Activated naive CD8-positive, alpha-beta T cell (primary cell): ENCODE measurements at regions not wholly inside any gene's neighbourhood (a gene's known extent, or its start where the extent isn't known, plus 50 kb on each side); places are given as distances from the start of the nearest gene placed in this dataset.

Source experiments
- H3K27ac Mint-ChIP-seq: one replicate; pipeline ENCODE4 v1.8.0; 2021; ENCODE audit warnings: mixed read lengths
- H3K27me3 Mint-ChIP-seq: one replicate; pipeline ENCODE4 v1.8.0; 2021; ENCODE audit warnings: mixed read lengths
- H3K36me3 Mint-ChIP-seq: one replicate; pipeline ENCODE4 v1.8.0; 2021; ENCODE audit warnings: mixed read lengths
- H3K4me1 Mint-ChIP-seq: one replicate; pipeline ENCODE4 v1.8.0; 2021; ENCODE audit warnings: low read depth, mixed read lengths
- H3K4me3 Mint-ChIP-seq: one replicate; pipeline ENCODE4 v1.8.0; 2021; ENCODE audit warnings: mild to moderate bottlenecking, mixed read lengths
- H3K9me3 Mint-ChIP-seq: one replicate; pipeline ENCODE4 v1.8.0; 2021; ENCODE audit warnings: low read depth, mixed read lengths

DNA sequence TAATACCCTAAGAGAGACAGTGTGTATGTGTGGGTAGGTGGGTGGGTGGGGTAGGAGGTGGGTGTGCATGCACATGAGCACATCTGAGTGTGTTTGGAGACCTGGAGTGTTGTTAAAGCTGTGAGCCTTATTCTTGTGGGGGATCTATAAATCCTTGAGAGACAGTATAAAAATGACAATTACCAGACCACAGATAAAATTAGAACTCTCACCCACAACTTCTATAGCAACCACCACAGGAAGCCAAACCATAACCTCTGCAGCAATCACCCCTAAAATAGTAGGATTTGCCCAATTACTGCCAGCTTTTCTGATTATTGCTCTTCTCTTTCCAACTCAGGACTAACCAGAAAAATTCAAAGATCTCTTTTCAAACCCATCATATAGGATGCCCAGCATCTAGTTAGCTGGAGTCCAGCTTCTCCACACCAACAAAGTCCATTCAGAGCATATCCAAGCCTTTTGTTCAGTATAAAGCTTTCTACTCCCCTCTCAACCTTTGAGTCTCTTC, 93.4 kb upstream of the SLITRK1 start:
- Mint-ChIP-seq H3K36me3 (no peaks in the 10 kb centered on the region), H3K4me3 (no peak overlapping the region), H3K4me1 (peaks cover 7% of the 10 kb centered on the region), H3K27me3 (no peaks in the 10 kb centered on the region), H3K27ac (no peak overlapping the region), H3K9me3 (no peaks in the 10 kb centered on the region)

GRCh38 chr13:83958531-83958930, 76.3 kb upstream of the SLITRK1 start:
- Mint-ChIP-seq H3K27ac (no peak overlapping the region), H3K9me3 (no peaks in the 10 kb centered on the region), H3K4me3 (no peak overlapping the region), H3K4me1 (no peaks in the 10 kb centered on the region), H3K36me3 (no peaks in the 10 kb centered on the region), H3K27me3 (no peaks in the 10 kb centered on the region)

- no peaks in the 10 kb centered on the region for H3K36me3 Mint-ChIP-seq
- H3K27ac Mint-ChIP-seq = no peak overlapping the region
- no peaks in the 10 kb centered on the region for H3K9me3 Mint-ChIP-seq
- no peak overlapping the region for H3K4me3 Mint-ChIP-seq
- H3K4me1 Mint-ChIP-seq = no peaks in the 10 kb centered on the region
- H3K27me3 Mint-ChIP-seq = no peaks in the 10 kb centered on the region
Observed at GRCh38 chr13:83955011-83955410, 72.7 kb upstream of the SLITRK1 start.

DNA sequence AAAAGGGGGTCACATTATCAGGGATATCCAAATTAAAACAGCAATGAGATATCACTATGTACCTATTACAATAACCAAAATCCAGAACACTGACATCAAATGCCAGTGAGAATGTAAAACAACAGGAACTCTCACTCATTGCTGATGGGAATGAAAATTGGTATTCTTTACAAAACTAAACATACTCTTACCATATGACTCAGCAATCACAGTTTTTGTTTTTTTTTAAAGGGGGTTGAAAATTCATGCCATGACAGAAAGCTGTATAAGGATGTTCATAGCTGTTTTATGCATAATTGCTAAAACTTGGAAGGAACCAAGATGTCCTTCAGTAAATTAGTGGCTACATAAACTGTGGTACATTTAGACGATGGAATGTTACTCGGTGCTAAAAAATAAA, 71.6 kb upstream of the SLITRK1 start:
- Mint-ChIP-seq H3K36me3 (no peaks in the 10 kb centered on the region), H3K4me3 (no peak overlapping the region), H3K27me3 (no peaks in the 10 kb centered on the region), H3K9me3 (no peaks in the 10 kb centered on the region), H3K27ac (no peak overlapping the region), H3K4me1 (no peaks in the 10 kb centered on the region)

DNA sequence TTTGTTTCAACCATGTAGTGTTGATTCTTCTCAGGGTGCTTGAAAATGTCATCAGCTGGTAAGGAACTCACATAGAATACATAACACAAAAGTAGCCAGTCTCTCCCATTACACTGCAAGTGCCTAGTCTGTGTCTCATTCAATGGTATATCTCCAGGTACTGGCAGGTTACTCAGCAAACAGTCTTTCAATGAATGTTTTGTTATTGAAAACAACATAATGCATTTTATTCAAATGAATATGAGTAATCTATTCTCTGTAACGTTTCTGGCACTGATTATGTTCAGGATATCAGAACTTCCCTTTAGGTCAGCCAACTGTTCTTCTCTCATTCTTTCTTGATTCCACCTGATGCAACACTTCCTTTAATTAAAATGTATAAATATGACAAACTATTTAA, 68.0 kb upstream of the SLITRK1 start:
- Mint-ChIP-seq H3K36me3 (no peaks in the 10 kb centered on the region), H3K4me3 (no peak overlapping the region), H3K27me3 (no peaks in the 10 kb centered on the region), H3K4me1 (no peaks in the 10 kb centered on the region), H3K27ac (no peak overlapping the region), H3K9me3 (no peaks in the 10 kb centered on the region)

DNA sequence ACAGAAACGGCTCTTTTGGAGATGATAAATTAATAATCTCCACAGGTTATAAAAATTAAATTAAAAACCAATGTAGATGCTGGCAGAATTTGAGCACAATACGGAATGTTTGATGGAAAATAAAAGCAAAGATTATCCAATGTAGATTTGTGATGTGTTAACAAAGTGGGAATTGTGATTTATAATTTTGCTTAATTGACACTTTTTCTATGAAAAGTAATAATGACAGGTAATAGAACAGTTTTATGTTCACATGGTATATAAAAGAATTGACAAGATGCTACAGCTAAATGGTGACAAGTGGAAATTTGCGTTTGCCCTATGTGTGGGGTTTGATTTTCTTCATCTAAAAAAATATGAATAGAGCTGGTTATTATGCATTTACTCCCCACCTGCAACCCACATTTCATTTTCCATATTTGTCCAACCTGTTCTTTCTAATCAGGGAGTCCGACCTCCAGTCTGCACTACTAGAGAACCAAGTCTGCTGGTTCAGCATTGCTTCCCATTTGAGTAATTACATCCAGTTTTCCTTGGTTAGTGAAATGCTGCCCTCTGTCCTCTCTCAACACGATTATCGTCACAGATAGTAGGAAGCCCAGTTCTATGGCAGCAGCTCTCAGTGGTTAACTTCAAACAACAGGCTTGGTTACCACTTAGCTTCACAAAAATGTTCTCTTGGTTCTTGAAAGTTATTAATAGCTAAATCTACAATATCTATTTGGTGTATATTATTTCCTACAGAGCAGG, 61.4 kb upstream of the SLITRK1 start:
- H3K27me3 Mint-ChIP-seq = peaks cover 1% of the 10 kb centered on the region
- no peaks in the 10 kb centered on the region for H3K4me1 Mint-ChIP-seq
- H3K27ac Mint-ChIP-seq = no peak overlapping the region
- H3K9me3 Mint-ChIP-seq = no peaks in the 10 kb centered on the region
- H3K4me3 Mint-ChIP-seq = no peak overlapping the region
- H3K36me3 Mint-ChIP-seq = no peaks in the 10 kb centered on the region

DNA sequence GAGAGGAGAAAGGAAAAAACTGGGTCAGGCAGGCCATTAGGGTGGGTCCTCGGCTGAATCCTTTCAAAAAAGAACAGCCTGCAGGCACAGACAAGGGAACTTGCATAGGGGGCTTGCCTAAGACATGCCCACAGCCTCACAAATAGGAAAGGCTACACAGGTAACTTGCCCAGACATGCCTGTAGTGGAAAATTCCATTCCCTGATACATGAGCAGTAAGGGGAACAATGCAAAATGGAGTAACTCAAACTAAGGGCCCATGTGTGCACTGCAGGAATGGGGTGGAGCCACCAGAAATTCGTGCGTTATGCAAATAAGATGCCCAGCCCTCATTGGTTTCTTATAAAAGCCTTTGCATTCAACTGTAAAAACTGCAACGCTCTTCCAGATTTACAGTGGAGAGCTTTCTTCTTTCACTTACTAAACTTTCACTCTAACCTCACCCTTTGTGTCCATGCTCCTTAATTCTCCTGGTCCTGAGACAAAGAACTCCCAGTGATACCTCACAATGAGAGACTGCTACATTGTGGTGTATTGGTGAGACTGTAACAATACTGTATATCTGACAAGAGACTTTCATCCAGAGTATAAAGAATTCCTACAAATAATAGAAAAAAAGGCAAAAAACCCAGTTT, 59.5 kb upstream of the SLITRK1 start:
- no peak overlapping the region for H3K27ac Mint-ChIP-seq
- H3K9me3 Mint-ChIP-seq = no peaks in the 10 kb centered on the region
- H3K4me3 Mint-ChIP-seq = no peak overlapping the region
- H3K36me3 Mint-ChIP-seq = no peaks in the 10 kb centered on the region
- peaks cover 1% of the 10 kb centered on the region for H3K27me3 Mint-ChIP-seq
- H3K4me1 Mint-ChIP-seq = no peaks in the 10 kb centered on the region

DNA sequence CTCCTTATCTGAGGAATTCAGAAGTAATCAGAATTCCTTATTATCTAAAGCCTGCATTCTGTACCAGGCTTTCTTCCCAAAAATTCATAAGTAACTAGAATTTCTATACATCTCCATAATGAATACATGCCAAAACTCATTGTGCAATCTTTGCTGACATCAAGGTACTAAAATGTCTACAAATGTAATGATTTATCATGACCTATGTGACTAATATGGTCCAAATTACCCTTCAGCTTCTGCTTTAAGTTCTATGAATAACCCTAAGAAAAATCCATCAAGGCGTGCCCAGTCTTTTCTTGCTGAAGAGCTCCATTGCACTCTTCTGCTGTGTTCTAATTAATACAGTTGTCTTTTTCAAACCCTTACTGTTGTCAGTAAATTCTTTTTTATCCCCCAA, 58.5 kb upstream of the SLITRK1 start:
- no peaks in the 10 kb centered on the region for H3K4me1 Mint-ChIP-seq
- H3K9me3 Mint-ChIP-seq = no peaks in the 10 kb centered on the region
- H3K27me3 Mint-ChIP-seq = peaks cover 3% of the 10 kb centered on the region
- H3K36me3 Mint-ChIP-seq = no peaks in the 10 kb centered on the region
- H3K27ac Mint-ChIP-seq = no peak overlapping the region
- H3K4me3 Mint-ChIP-seq = no peak overlapping the region

DNA sequence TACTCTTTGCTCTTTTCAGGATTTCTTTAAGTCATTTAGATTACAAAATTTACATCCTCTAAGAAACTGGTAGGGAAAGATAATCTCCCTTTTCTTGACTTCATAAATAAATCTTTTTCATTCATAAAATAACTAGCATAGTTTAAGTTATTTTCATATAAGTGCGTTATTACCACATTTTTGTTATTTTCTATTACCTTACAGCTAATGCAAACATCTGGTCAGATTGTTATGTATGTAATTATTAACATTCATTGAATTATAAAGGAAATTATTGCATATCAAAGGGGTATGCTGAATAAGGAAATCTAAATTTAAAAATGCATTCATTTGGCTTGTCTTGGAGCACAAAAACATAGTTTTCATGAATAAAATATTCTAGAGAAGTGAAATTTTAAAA, 55.3 kb upstream of the SLITRK1 start:
- H3K36me3 Mint-ChIP-seq = no peaks in the 10 kb centered on the region
- H3K4me3 Mint-ChIP-seq = no peak overlapping the region
- H3K4me1 Mint-ChIP-seq = no peaks in the 10 kb centered on the region
- peaks cover 3% of the 10 kb centered on the region for H3K27me3 Mint-ChIP-seq
- H3K9me3 Mint-ChIP-seq = no peaks in the 10 kb centered on the region
- no peak overlapping the region for H3K27ac Mint-ChIP-seq

DNA sequence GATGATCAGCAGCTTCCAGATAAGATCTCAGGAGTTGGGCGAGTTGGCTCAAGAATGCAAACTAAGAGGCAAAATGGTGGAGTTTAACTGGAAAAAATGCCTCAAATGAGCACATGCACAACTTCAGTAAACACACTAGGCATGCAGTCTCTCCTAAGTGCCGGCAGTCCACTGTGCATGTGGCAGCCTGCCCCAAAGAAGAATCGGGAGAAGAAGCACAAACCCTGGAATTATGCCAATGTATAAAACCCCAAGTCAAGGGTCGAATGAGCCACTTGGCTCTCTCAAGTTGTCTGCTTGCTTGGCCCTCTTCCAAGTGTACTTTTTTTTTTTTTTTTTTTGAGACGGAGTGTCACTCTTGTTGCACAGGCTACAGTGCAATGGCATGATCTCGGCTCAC, 53.3 kb upstream of the SLITRK1 start:
- Mint-ChIP-seq H3K4me1 (no peaks in the 10 kb centered on the region), H3K9me3 (no peaks in the 10 kb centered on the region), H3K36me3 (no peaks in the 10 kb centered on the region), H3K4me3 (no peak overlapping the region), H3K27ac (no peak overlapping the region), H3K27me3 (peaks cover 3% of the 10 kb centered on the region)
